Tibial nerve (tissue), 4 donors: ENCODE measurements at regions not wholly inside any gene's neighbourhood (a gene's known extent, or its start where the extent isn't known, plus 50 kb on each side); places are given as distances from the start of the nearest gene placed in this dataset.
"Not testable (repeated sequence)": the region's sequence is repeated elsewhere in the genome, so short reads cannot be mapped to it uniquely, and the experiment has no call there.

Experiments used
- DNase-seq, 2 donors: peaks; one replicate each; pipeline ENCODE4 v3.0.0-alpha.2; 2019; ENCODE audit warnings: low spot score in 2 of 2
- H3K27ac ChIP-seq, 4 donors: fragments of 200-600 bp; sonication (generic) in 3 of 4; one replicate each; pipeline ENCODE4 v1.5.1; 2017 to 2019; ENCODE audit warnings: mild to moderate bottlenecking in 1 of 4
- H3K27me3 ChIP-seq, 2 donors: fragments of 200-600 bp; sonication (generic) in 1 of 2; one replicate each; pipeline versions ENCODE4 v1.5.1 to v1.6.0; 2017 to 2019
- H3K36me3 ChIP-seq, 3 donors: fragments of 200-600 bp; sonication (generic); one replicate each; pipeline ENCODE4 v1.5.1; 2018 to 2019
- H3K4me1 ChIP-seq, 4 donors: fragments of 200-600 bp; sonication (generic) in 3 of 4; one replicate each; pipeline ENCODE4 v1.5.1; 2017 to 2019
- H3K4me3 ChIP-seq, 4 donors: fragments of 200-600 bp; sonication (generic) in 3 of 4; one replicate each; pipeline ENCODE4 v1.5.1; 2017 to 2019; ENCODE audit warnings: mild to moderate bottlenecking in 1 of 4, moderate library complexity in 1 of 4
- H3K9me3 ChIP-seq, 4 donors: fragments of 200-600 bp; sonication (generic) in 3 of 4; one replicate each; pipeline ENCODE4 v1.5.1; 2017 to 2019
- CTCF ChIP-seq, 5 experiments: fragments of 200-600 bp in 3 of 5; fragments of 450-650 bp in 2 of 5; sonication (generic) in 3 of 5; IDR thresholded peaks; one replicate each; pipeline ENCODE4 v1.5.1; 2016 to 2019; ENCODE audit warnings: antibody characterized with exemption in 5 of 5, mild to moderate bottlenecking in 3 of 5, moderate library complexity in 2 of 5
- EP300 ChIP-seq, 2 donors: sonication (generic); formaldehyde crosslinking; IDR thresholded peaks; one replicate each; pipeline ENCODE4 v1.6.1; 2017; ENCODE audit warnings: antibody characterized with exemption in 2 of 2, mild to moderate bottlenecking in 1 of 2
- POLR2A ChIP-seq, 2 donors: fragments of 450-650 bp; IDR thresholded peaks; one replicate each; pipeline ENCODE4 v1.6.1; 2017; ENCODE audit warnings: antibody characterized with exemption in 2 of 2, mild to moderate bottlenecking in 2 of 2, moderate library complexity in 2 of 2
- WGBS, 2 donors: methylation state at CpG; one replicate each; pipeline ENCODE4 v1.1.5; 2018; 5-methylcytosine and 5-hydroxymethylcytosine counted together

GRCh38 chr2:190150413-190150812 lies 87.9 kb upstream of the MSTN start:
- TF ChIP-seq POLR2A (IDR thresholded peaks at IDR 0.05) (no peak), CTCF (IDR thresholded peaks at IDR 0.05) (no peak), EP300 (IDR thresholded peaks at IDR 0.05) (no peak)
- H3K4me3 ChIP-seq, result no peak overlapping the region
- WGBS, 2 donors, result 77 to 90% methylated on average over 3 of the region's 3 CpGs
- H3K27me3 ChIP-seq, result no peaks in the 10 kb centered on the region
- no peaks in the 10 kb centered on the region for H3K9me3 ChIP-seq
- H3K36me3 ChIP-seq, result no peaks in the 10 kb centered on the region
- H3K4me1 ChIP-seq, result no peaks in the 10 kb centered on the region
- no peak overlapping the region for H3K27ac ChIP-seq
- DNase-seq, result no peak

GRCh38 chr2:190149908-190150307 lies 87.4 kb upstream of the MSTN start:
- Histone ChIP-seq H3K9me3 (no peaks in the 10 kb centered on the region), H3K27ac (no peak overlapping the region), H3K27me3 (no peaks in the 10 kb centered on the region), H3K36me3 (no peaks in the 10 kb centered on the region), H3K4me1 (no peaks in the 10 kb centered on the region), H3K4me3 (no peak overlapping the region)
- WGBS, 2 donors, result 58 to 66% methylated on average over 6 of the region's 6 CpGs
- DNase-seq, result no peak
- TF ChIP-seq CTCF (IDR thresholded peaks at IDR 0.05), result no peak

- WGBS, 2 donors, result 93 to 98% methylated on average over 4 of the region's 4 CpGs
- no peaks in the 10 kb centered on the region for H3K36me3 ChIP-seq
- no peaks in the 10 kb centered on the region for H3K27me3 ChIP-seq
- TF ChIP-seq CTCF (IDR thresholded peaks at IDR 0.05) (no peak), POLR2A (IDR thresholded peaks at IDR 0.05) (no peak), EP300 (IDR thresholded peaks at IDR 0.05) (no peak)
- no peak overlapping the region for H3K27ac ChIP-seq
- no peak for DNase-seq
- no peaks in the 10 kb centered on the region for H3K9me3 ChIP-seq
- H3K4me1 ChIP-seq, result no peaks in the 10 kb centered on the region
- H3K4me3 ChIP-seq, result no peak overlapping the region
Observed at GRCh38 chr2:190149200-190149599, 86.7 kb upstream of the MSTN start.

GRCh38 chr2:190146109-190146508 lies 83.6 kb upstream of the MSTN start:
- H3K4me1 ChIP-seq, H3K36me3 ChIP-seq, H3K4me3 ChIP-seq, DNase-seq, H3K27me3 ChIP-seq, H3K27ac ChIP-seq, H3K9me3 ChIP-seq: not testable (repeated sequence)
- 93 to 98% methylated on average over 5 of the region's 5 CpGs for WGBS, 2 donors

GRCh38 chr2:190140474-190140873 lies 77.9 kb upstream of the MSTN start:
- 88 to 94% methylated on average over 2 of the region's 2 CpGs for WGBS, 2 donors
- H3K36me3 ChIP-seq, result peaks cover 0 to 14% (median 0%) of the 10 kb centered on the region in 3 donors
- DNase-seq, H3K9me3 ChIP-seq, H3K4me3 ChIP-seq, H3K27ac ChIP-seq, H3K27me3 ChIP-seq, H3K4me1 ChIP-seq: not testable (repeated sequence)

- DNase-seq, result no peak
- Histone ChIP-seq H3K27me3 (no peaks in the 10 kb centered on the region), H3K4me3 (no peak overlapping the region), H3K9me3 (peaks cover 0 to 9% (median 0%) of the 10 kb centered on the region in 4 donors), H3K4me1 (peaks cover 0 to 6% (median 0%) of the 10 kb centered on the region in 4 donors), H3K36me3 (peaks cover 0 to 14% (median 0%) of the 10 kb centered on the region in 3 donors), H3K27ac (no peak overlapping the region)
- no peak for TF ChIP-seq POLR2A (IDR thresholded peaks at IDR 0.05)
- no peak for TF ChIP-seq CTCF (IDR thresholded peaks at IDR 0.05)
- TF ChIP-seq EP300 (IDR thresholded peaks at IDR 0.05), result no peak
- WGBS, 2 donors, result 100% methylated on average over 1 of the region's 1 CpG
Observed at GRCh38 chr2:190139371-190139770, 76.8 kb upstream of the MSTN start.
